Fibroblast of lung (primary cell): ENCODE measurements at regions not wholly inside any gene's neighbourhood (a gene's known extent, or its start where the extent isn't known, plus 50 kb on each side); places are given as distances from the start of the nearest gene placed in this dataset.
A peak's percentile ranks its signal among the peaks of the same experiment; 100 is the strongest.

Experiments
- DNase-seq, 2 donors: peaks; one replicate each; pipeline versions ENCODE4 v3.0.0 to v3.0.0-alpha.2; 2010; ENCODE audit warnings: low read depth in 2 of 2
- H2AFZ ChIP-seq: 2 replicates; pipeline ENCODE4 v1.5.1; 2012; ENCODE audit warnings: low read length, control low read depth, inconsistent platforms
- H3K27ac ChIP-seq: 2 replicates; pipeline ENCODE4 v1.5.1; 2011; ENCODE audit warnings: low read length, control low read depth; ENCODE audit not compliant: insufficient read depth
- H3K27me3 ChIP-seq: 2 replicates; pipeline ENCODE4 v1.5.1; 2011; ENCODE audit warnings: mild to moderate bottlenecking, low read length; ENCODE audit not compliant: control insufficient read depth, insufficient read depth
- H3K36me3 ChIP-seq: 2 replicates; pipeline ENCODE4 v1.5.1; 2011; ENCODE audit warnings: low read length; ENCODE audit not compliant: control insufficient read depth, insufficient read depth
- H3K4me1 ChIP-seq: 2 replicates; pipeline ENCODE4 v1.5.1; 2011; ENCODE audit warnings: low read length; ENCODE audit not compliant: control insufficient read depth, insufficient read depth; ENCODE audit errors: extremely low read depth
- H3K4me2 ChIP-seq: 2 replicates; pipeline ENCODE4 v1.5.1; 2011; ENCODE audit warnings: low read length, control low read depth; ENCODE audit not compliant: insufficient read depth; ENCODE audit errors: extremely low read depth
- H3K4me3 ChIP-seq, 4 experiments: fragments of 200-600 bp in 1 of 4; sonication (generic) in 1 of 4; replicated peaks in 1 of 4; 2 replicates each; pipeline ENCODE4 v1.5.1; 2011 to 2016; ENCODE audit warnings: low read length in 4 of 4, low read depth in 3 of 4, mild to moderate bottlenecking in 3 of 4, control low read depth in 2 of 4, inconsistent platforms in 1 of 4, mixed read lengths in 1 of 4; ENCODE audit not compliant: insufficient read depth in 1 of 4; ENCODE audit errors: control extremely low read depth in 1 of 4
- H3K79me2 ChIP-seq: 2 replicates; pipeline ENCODE4 v1.5.1; 2012; ENCODE audit warnings: mild to moderate bottlenecking, low read length, inconsistent platforms; ENCODE audit not compliant: control insufficient read depth, insufficient read depth
- H3K9ac ChIP-seq: 2 replicates; pipeline ENCODE4 v1.5.1; 2011; ENCODE audit warnings: mild to moderate bottlenecking, low read length, control low read depth; ENCODE audit not compliant: insufficient read depth
- H3K9me3 ChIP-seq: 2 replicates; pipeline ENCODE4 v1.5.1; 2012; ENCODE audit warnings: low read depth, low read length; ENCODE audit not compliant: control insufficient read depth, insufficient read depth
- H4K20me1 ChIP-seq: 2 replicates; pipeline ENCODE4 v1.5.1; 2011; ENCODE audit warnings: low read length; ENCODE audit not compliant: control insufficient read depth, insufficient read depth; ENCODE audit errors: extremely low read depth
- CTCF ChIP-seq, 2 donors: IDR thresholded peaks in 1 of 2; conservative IDR thresholded peaks in 1 of 2; 1 replicate in 1 of 2; 2 replicates in 1 of 2; pipeline ENCODE4 v1.5.1; 2011 to 2012; ENCODE audit warnings: low read length in 2 of 2, control low read depth in 1 of 2, inconsistent platforms in 1 of 2, low read depth in 1 of 2, mild to moderate bottlenecking in 1 of 2
- EZH2 ChIP-seq: IDR thresholded peaks from 2 replicates; pipeline ENCODE4 v1.5.1; 2012; ENCODE audit warnings: low read length, control low read depth, mild to moderate bottlenecking; ENCODE audit errors: missing control alignments

GRCh38 chr3:59436164-59436958, 386.5 kb upstream of the CFAP20DC start:
- TF ChIP-seq CTCF (conservative IDR thresholded peaks at IDR 0.05 in 1 of 2, IDR thresholded peaks at IDR 0.05 in 1 of 2; ENCODE audit: low read depth in 1 of 2, low read length in 2 of 2): no peak
- TF ChIP-seq EZH2: no peak
- Histone ChIP-seq H3K27ac (no peak overlapping the region), H3K36me3 (no peaks in the 10 kb centered on the region), H3K4me3 (no peak overlapping the region), H3K79me2 (no peaks in the 10 kb centered on the region), H3K9ac (no peak overlapping the region), H3K27me3 (no peaks in the 10 kb centered on the region), H2AFZ (no peak overlapping the region), H3K9me3 (no peaks in the 10 kb centered on the region), H4K20me1 (no peaks in the 10 kb centered on the region), H3K4me2 (no peak overlapping the region), H3K4me1 (no peaks in the 10 kb centered on the region)
- no peak for DNase-seq

DNA sequence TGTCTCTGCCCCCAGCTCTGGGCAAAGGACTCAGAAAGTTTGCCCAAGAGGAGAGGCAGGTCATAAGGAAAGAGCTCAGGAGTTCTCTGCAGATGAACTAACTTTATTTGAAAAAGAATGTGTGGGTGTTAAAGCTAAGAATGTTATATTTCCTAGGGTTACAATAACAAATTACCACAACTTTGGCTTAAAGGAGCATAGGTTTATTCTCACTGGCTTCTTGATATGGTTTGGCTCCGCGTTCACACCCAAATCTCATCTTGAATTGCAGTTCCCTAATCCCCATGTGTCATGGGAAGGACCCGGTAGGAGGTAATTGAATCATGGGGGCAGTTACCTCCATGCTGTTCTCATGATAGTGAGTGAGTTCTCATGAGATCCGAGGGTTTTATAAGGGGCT, 383.7 kb upstream of the CFAP20DC start:
- no peaks in the 10 kb centered on the region for H3K36me3 ChIP-seq

GRCh38 chr3:59432665-59433064, 382.8 kb upstream of the CFAP20DC start:
- no peaks in the 10 kb centered on the region for H3K36me3 ChIP-seq
- peak in 1 of 2 donors; percentile 80 for DNase-seq
- no peak for TF ChIP-seq EZH2
- no peak for TF ChIP-seq CTCF (conservative IDR thresholded peaks at IDR 0.05 in 1 of 2, IDR thresholded peaks at IDR 0.05 in 1 of 2; ENCODE audit: low read depth in 1 of 2, low read length in 2 of 2)
- H3K9ac ChIP-seq: no peak overlapping the region
- H3K4me1 ChIP-seq: no peaks in the 10 kb centered on the region
- no peaks in the 10 kb centered on the region for H3K79me2 ChIP-seq
- H4K20me1 ChIP-seq: no peaks in the 10 kb centered on the region
- H3K9me3 ChIP-seq: no peaks in the 10 kb centered on the region
- no peak overlapping the region for H3K4me2 ChIP-seq
- H3K4me3 ChIP-seq: no peak overlapping the region
- H3K27me3 ChIP-seq: no peaks in the 10 kb centered on the region
- H3K27ac ChIP-seq: no peak overlapping the region
- H2AFZ ChIP-seq: no peak overlapping the region

More for the DNA sequence above, 383.7 kb upstream of the CFAP20DC start:
- H2AFZ ChIP-seq: no peak overlapping the region
- H3K9me3 ChIP-seq: no peaks in the 10 kb centered on the region
- peak in 1 of 2 donors; percentile 53 for DNase-seq
- TF ChIP-seq CTCF (conservative IDR thresholded peaks at IDR 0.05 in 1 of 2, IDR thresholded peaks at IDR 0.05 in 1 of 2; ENCODE audit: low read depth in 1 of 2, low read length in 2 of 2): no peak
- TF ChIP-seq EZH2: no peak
- no peak overlapping the region for H3K27ac ChIP-seq
- H3K4me3 ChIP-seq: no peak overlapping the region
- H3K9ac ChIP-seq: no peak overlapping the region
- H3K27me3 ChIP-seq: no peaks in the 10 kb centered on the region
- no peaks in the 10 kb centered on the region for H4K20me1 ChIP-seq
- H3K4me2 ChIP-seq: no peak overlapping the region
- no peaks in the 10 kb centered on the region for H3K79me2 ChIP-seq
- H3K4me1 ChIP-seq: no peaks in the 10 kb centered on the region
